SK-N-SH treated with all-trans-retinoic acid at 6 μM for 48 hours (cell line): ENCODE measurements at regions not wholly inside any gene's neighbourhood (a gene's known extent, or its start where the extent isn't known, plus 50 kb on each side); places are given as distances from the start of the nearest gene placed in this dataset.

Experiments used
- ATAC-seq: fragments of 200-7000 bp; cut with Tn5 transposase; 3 replicates; pipeline ENCODE4 v1.9.1; 2020; ENCODE audit warnings: mild to moderate bottlenecking, moderate library complexity
- BACH2 ChIP-seq: fragments of 250-450 bp; sonication (Bioruptor Pico); IDR thresholded peaks from 2 replicates; pipeline ENCODE4 v1.9.0; 2021; ENCODE audit warnings: mild to moderate bottlenecking, borderline replicate concordance
- CSDC2 ChIP-seq: fragments of 250-450 bp; sonication (Bioruptor Pico); IDR thresholded peaks from 2 replicates; pipeline ENCODE4 v1.5.0; 2020; ENCODE audit warnings: mild to moderate bottlenecking, moderate library complexity
- ESRRG ChIP-seq: fragments of 250-450 bp; sonication (Bioruptor Pico); IDR thresholded peaks from 2 replicates; pipeline ENCODE4 v1.6.1; 2021; ENCODE audit warnings: mild to moderate bottlenecking
- GLIS3 ChIP-seq: fragments of 250-450 bp; sonication (Bioruptor Pico); IDR thresholded peaks from 2 replicates; pipeline ENCODE4 v1.5.0; 2020; ENCODE audit warnings: mild to moderate bottlenecking, moderate library complexity
- ISL1 ChIP-seq: fragments of 250-450 bp; sonication (Bioruptor Pico); IDR thresholded peaks from 2 replicates; pipeline ENCODE4 v2.1.2; 2022; ENCODE audit warnings: mild to moderate bottlenecking, moderate library complexity
- OSR1 ChIP-seq: fragments of 250-450 bp; sonication (Bioruptor Pico); IDR thresholded peaks from 2 replicates; pipeline ENCODE4 v1.8.0; 2022; ENCODE audit warnings: moderate library complexity, mild to moderate bottlenecking, inconsistent platforms
- PPARA ChIP-seq: fragments of 250-450 bp; sonication (Bioruptor Pico); IDR thresholded peaks from 2 replicates; pipeline ENCODE4 v1.5.0; 2020; ENCODE audit warnings: mild to moderate bottlenecking, borderline replicate concordance
- RARB ChIP-seq: fragments of 250-450 bp; sonication (Bioruptor Pico); IDR thresholded peaks from 2 replicates; pipeline ENCODE4 v1.8.0; 2021; ENCODE audit warnings: mild to moderate bottlenecking, moderate library complexity
- TCF4 ChIP-seq: fragments of 250-450 bp; sonication (Bioruptor Pico); IDR thresholded peaks from 2 replicates; pipeline ENCODE4 v1.8.0; 2021; ENCODE audit warnings: mild to moderate bottlenecking, moderate library complexity, borderline replicate concordance
- TOX ChIP-seq: fragments of 250-450 bp; sonication (Bioruptor Pico); IDR thresholded peaks from 2 replicates; pipeline ENCODE4 v1.8.0; 2021; ENCODE audit warnings: mild to moderate bottlenecking, moderate library complexity, borderline replicate concordance
- ZC3H10 ChIP-seq: fragments of 250-450 bp; sonication (Bioruptor Pico); IDR thresholded peaks from 2 replicates; pipeline ENCODE4 v1.5.1; 2021; ENCODE audit warnings: mild to moderate bottlenecking, moderate library complexity
- ZFP3 ChIP-seq: fragments of 250-450 bp; sonication (Bioruptor Pico); IDR thresholded peaks from 2 replicates; pipeline ENCODE4 v1.5.0; 2020; ENCODE audit warnings: mild to moderate bottlenecking, moderate library complexity
- ZFP30 ChIP-seq: fragments of 450-650 bp; formaldehyde crosslinking; IDR thresholded peaks from 2 replicates; pipeline ENCODE4 v1.5.0; 2022; ENCODE audit warnings: mild to moderate bottlenecking, moderate library complexity
- ZNF565 ChIP-seq: fragments of 450-650 bp; formaldehyde crosslinking; conservative IDR thresholded peaks from 2 replicates; pipeline ENCODE4 v1.5.0; 2020; ENCODE audit warnings: low read depth, mild to moderate bottlenecking, moderate library complexity
- ZNF70 ChIP-seq: fragments of 450-650 bp; formaldehyde crosslinking; IDR thresholded peaks from 2 replicates; pipeline ENCODE4 v1.5.0; 2020; ENCODE audit warnings: mild to moderate bottlenecking, moderate library complexity
- ZNF8 ChIP-seq: fragments of 450-650 bp; formaldehyde crosslinking; IDR thresholded peaks from 2 replicates; pipeline ENCODE4 v1.5.0; 2020; ENCODE audit warnings: mild to moderate bottlenecking, moderate library complexity
- TF ChIP-seq, protein P1 (sequence below): fragments of 250-450 bp; sonication (Bioruptor Pico); IDR thresholded peaks from 2 replicates; pipeline ENCODE4 v1.5.1; 2021; ENCODE audit warnings: mild to moderate bottlenecking, moderate library complexity
- TF ChIP-seq, protein P2 (sequence below): fragments of 250-450 bp; sonication (Bioruptor Pico); IDR thresholded peaks from 2 replicates; pipeline ENCODE4 v1.8.0; 2021; ENCODE audit warnings: low read depth, mild to moderate bottlenecking, moderate library complexity, borderline replicate concordance
- TF ChIP-seq, protein P3 (sequence below): fragments of 250-450 bp; sonication (Bioruptor Pico); IDR thresholded peaks from 2 replicates; pipeline ENCODE4 v1.8.0; 2020; ENCODE audit warnings: mild to moderate bottlenecking, moderate library complexity, borderline replicate concordance
- TF ChIP-seq, protein P4 (sequence below): fragments of 250-450 bp; sonication (Bioruptor Pico); IDR thresholded peaks from 2 replicates; pipeline ENCODE4 v1.5.0; 2020; ENCODE audit warnings: mild to moderate bottlenecking, moderate library complexity
- TF ChIP-seq, protein P5 (sequence below): fragments of 250-450 bp; sonication (Bioruptor Pico); IDR thresholded peaks from 2 replicates; pipeline ENCODE4 v1.5.1; 2020; ENCODE audit warnings: low read depth, mild to moderate bottlenecking, moderate library complexity

DNA sequence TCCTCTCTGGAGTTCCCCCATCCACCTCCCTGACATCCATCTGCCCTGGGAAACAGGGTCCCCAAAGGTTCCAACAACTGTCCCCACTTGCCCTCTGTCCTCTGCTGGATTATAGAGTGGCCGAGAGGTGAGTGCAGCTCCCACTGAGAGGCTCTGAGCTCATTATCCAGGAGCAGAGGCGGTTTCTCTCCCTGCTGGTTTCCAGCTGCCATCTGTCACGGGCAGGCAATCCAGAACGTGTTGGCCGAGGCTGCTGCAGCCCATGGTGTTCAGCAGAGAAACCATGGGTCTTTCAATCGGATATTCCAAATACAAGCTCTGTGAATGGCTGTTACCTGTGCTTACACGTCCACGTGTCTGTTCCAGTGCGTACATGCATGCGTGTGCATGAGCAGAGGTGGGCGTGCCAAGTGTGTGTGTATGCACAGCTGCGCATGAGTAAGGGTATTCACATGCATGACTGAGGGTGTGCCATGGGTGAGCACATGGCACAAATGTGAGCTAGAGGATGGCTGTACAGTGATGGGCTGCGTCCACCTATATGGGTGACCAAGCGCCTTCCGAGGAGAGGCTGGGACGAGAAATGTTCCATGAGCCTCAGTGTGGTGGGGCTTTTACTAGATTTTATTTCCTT lies 183.7 kb upstream of the PMEPA1 start:
- TF ChIP-seq, protein P1, sequence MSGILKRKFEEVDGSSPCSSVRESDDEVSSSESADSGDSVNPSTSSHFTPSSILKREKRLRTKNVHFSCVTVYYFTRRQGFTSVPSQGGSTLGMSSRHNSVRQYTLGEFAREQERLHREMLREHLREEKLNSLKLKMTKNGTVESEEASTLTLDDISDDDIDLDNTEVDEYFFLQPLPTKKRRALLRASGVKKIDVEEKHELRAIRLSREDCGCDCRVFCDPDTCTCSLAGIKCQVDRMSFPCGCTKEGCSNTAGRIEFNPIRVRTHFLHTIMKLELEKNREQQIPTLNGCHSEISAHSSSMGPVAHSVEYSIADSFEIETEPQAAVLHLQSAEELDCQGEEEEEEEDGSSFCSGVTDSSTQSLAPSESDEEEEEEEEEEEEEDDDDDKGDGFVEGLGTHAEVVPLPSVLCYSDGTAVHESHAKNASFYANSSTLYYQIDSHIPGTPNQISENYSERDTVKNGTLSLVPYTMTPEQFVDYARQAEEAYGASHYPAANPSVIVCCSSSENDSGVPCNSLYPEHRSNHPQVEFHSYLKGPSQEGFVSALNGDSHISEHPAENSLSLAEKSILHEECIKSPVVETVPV, result no peak
- TF ChIP-seq OSR1 (no peak), TCF4 (CRISPR knock-in tag) (no peak), ZNF565 (CRISPR knock-in tag) (no peak), ZNF70 (CRISPR knock-in tag) (no peak), BACH2 (CRISPR knock-in tag) (no peak), ISL1 (CRISPR knock-in tag) (no peak), PPARA (no peak), GLIS3 (CRISPR knock-in tag) (no peak), RARB (CRISPR knock-in tag) (no peak), CSDC2 (CRISPR knock-in tag) (no peak), ZFP30 (CRISPR knock-in tag) (no peak), TOX (CRISPR knock-in tag) (no peak), ZC3H10 (no peak), ZNF8 (CRISPR knock-in tag) (no peak), ESRRG (CRISPR knock-in tag) (no peak), ZFP3 (CRISPR knock-in tag) (no peak)
- TF ChIP-seq, protein P2, sequence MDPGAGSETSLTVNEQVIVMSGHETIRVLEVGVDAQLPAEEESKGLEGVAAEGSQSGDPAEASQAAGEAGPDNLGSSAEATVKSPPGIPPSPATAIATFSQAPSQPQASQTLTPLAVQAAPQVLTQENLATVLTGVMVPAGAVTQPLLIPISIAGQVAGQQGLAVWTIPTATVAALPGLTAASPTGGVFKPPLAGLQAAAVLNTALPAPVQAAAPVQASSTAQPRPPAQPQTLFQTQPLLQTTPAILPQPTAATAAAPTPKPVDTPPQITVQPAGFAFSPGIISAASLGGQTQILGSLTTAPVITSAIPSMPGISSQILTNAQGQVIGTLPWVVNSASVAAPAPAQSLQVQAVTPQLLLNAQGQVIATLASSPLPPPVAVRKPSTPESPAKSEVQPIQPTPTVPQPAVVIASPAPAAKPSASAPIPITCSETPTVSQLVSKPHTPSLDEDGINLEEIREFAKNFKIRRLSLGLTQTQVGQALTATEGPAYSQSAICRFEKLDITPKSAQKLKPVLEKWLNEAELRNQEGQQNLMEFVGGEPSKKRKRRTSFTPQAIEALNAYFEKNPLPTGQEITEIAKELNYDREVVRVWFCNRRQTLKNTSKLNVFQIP (CRISPR knock-in tag), result no peak
- TF ChIP-seq, protein P3, sequence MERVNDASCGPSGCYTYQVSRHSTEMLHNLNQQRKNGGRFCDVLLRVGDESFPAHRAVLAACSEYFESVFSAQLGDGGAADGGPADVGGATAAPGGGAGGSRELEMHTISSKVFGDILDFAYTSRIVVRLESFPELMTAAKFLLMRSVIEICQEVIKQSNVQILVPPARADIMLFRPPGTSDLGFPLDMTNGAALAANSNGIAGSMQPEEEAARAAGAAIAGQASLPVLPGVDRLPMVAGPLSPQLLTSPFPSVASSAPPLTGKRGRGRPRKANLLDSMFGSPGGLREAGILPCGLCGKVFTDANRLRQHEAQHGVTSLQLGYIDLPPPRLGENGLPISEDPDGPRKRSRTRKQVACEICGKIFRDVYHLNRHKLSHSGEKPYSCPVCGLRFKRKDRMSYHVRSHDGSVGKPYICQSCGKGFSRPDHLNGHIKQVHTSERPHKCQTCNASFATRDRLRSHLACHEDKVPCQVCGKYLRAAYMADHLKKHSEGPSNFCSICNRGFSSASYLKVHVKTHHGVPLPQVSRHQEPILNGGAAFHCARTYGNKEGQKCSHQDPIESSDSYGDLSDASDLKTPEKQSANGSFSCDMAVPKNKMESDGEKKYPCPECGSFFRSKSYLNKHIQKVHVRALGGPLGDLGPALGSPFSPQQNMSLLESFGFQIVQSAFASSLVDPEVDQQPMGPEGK (CRISPR knock-in tag), result no peak
- TF ChIP-seq, protein P4, sequence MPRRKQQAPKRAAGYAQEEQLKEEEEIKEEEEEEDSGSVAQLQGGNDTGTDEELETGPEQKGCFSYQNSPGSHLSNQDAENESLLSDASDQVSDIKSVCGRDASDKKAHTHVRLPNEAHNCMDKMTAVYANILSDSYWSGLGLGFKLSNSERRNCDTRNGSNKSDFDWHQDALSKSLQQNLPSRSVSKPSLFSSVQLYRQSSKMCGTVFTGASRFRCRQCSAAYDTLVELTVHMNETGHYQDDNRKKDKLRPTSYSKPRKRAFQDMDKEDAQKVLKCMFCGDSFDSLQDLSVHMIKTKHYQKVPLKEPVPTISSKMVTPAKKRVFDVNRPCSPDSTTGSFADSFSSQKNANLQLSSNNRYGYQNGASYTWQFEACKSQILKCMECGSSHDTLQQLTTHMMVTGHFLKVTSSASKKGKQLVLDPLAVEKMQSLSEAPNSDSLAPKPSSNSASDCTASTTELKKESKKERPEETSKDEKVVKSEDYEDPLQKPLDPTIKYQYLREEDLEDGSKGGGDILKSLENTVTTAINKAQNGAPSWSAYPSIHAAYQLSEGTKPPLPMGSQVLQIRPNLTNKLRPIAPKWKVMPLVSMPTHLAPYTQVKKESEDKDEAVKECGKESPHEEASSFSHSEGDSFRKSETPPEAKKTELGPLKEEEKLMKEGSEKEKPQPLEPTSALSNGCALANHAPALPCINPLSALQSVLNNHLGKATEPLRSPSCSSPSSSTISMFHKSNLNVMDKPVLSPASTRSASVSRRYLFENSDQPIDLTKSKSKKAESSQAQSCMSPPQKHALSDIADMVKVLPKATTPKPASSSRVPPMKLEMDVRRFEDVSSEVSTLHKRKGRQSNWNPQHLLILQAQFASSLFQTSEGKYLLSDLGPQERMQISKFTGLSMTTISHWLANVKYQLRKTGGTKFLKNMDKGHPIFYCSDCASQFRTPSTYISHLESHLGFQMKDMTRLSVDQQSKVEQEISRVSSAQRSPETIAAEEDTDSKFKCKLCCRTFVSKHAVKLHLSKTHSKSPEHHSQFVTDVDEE (CRISPR knock-in tag), result no peak
- TF ChIP-seq, all 23 proteins: peak for 0
- no peak for ATAC-seq

DNA sequence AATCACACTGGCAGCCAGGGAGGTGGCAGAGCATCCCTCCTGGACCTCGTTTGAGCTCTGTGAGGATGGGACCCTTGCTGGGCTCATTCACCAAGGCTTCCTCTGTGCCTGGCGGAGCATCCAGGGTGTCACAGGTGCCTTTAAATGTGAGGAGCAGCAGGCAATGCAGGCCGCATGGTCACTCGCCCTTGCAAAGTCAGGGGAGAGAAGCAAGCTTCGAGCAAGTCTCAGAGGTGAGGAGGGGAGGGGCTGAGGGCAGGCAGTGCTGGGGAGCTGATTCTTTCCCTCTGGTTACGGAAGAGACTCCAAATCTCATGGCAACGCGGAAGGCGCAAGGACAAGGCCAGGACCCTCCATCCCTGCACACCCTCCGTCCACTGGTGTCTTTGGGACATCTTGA lies 182.7 kb upstream of the PMEPA1 start:
- TF ChIP-seq CSDC2 (CRISPR knock-in tag) (no peak), PPARA (no peak), ZFP3 (CRISPR knock-in tag) (no peak)
- TF ChIP-seq, protein P5, sequence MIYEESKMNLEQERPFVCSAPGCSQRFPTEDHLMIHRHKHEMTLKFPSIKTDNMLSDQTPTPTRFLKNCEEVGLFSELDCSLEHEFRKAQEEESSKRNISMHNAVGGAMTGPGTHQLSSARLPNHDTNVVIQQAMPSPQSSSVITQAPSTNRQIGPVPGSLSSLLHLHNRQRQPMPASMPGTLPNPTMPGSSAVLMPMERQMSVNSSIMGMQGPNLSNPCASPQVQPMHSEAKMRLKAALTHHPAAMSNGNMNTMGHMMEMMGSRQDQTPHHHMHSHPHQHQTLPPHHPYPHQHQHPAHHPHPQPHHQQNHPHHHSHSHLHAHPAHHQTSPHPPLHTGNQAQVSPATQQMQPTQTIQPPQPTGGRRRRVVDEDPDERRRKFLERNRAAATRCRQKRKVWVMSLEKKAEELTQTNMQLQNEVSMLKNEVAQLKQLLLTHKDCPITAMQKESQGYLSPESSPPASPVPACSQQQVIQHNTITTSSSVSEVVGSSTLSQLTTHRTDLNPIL (CRISPR knock-in tag), result no peak
- TF ChIP-seq, protein P4 (CRISPR knock-in tag), result no peak
- no peak for ATAC-seq
